ENCODE measurements at regions not wholly inside any gene's neighbourhood (a gene's known extent, or its start where the extent isn't known, plus 50 kb on each side); places are given as distances from the start of the nearest gene placed in this dataset.

- intact Hi-C loops (cut with micrococcal nuclease; ENCODE audit: unreplicated experiment), result no loop called here
- Histone ChIP-seq H3K79me2 (ENCODE audit: control insufficient read depth, insufficient read depth, low read length) (no peaks in the 10 kb centered on the region), H3K27me3 (replicated peaks in 1 of 2; ENCODE audit: control insufficient read depth in 2 of 2, insufficient read depth in 2 of 2, low read length in 1 of 2) (no peaks in the 10 kb centered on the region), H4K20me1 (ENCODE audit: control insufficient read depth, insufficient read depth) (no peaks in the 10 kb centered on the region), H3K4me2 (ENCODE audit: control insufficient read depth, insufficient read depth) (no peak overlapping the region), H3K9ac (ENCODE audit: control insufficient read depth, insufficient read depth, low read length) (no peak overlapping the region), H3K27ac (ENCODE audit: control insufficient read depth, insufficient read depth) (no peak overlapping the region), H3K36me3 (ENCODE audit: control insufficient read depth in 2 of 2, insufficient read depth in 2 of 2, low read length in 1 of 2) (no peaks in the 10 kb centered on the region), H3K9me3 (replicated peaks; ENCODE audit: control insufficient read depth, insufficient read depth, low read length) (no peaks in the 10 kb centered on the region), H2AFZ (ENCODE audit: control insufficient read depth, low read depth, low read length) (no peak overlapping the region), H3K4me3 (no peak overlapping the region), H3K4me1 (ENCODE audit: control insufficient read depth, insufficient read depth, low read length) (no peaks in the 10 kb centered on the region)
- ATAC-seq (no peak), DNase-seq (ENCODE audit: low read depth, low spot score) (no peak), FAIRE-seq (no peak)
- WGBS (ENCODE audit: insufficient coverage, insufficient replicate concordance, low lambda C conversion rate, missing lambda C conversion rate), result 31% methylated on average over 2 of the region's 2 CpGs
- no peak for TF ChIP-seq MEF2B (IDR thresholded peaks at IDR 0.05; ENCODE audit: partially characterized antibody, poor library complexity, severe bottlenecking)
- TF ChIP-seq IRF5 (IDR thresholded peaks at IDR 0.05; ENCODE audit: borderline replicate concordance), result no peak
- no peak for TF ChIP-seq PAX8 (IDR thresholded peaks at IDR 0.05)
- TF ChIP-seq PML (IDR thresholded peaks at IDR 0.05; ENCODE audit: low read length), result no peak
- no peak for TF ChIP-seq EZH2 (IDR thresholded peaks at IDR 0.05; ENCODE audit: borderline replicate concordance, control insufficient read depth, low read depth, low read length)
- TF ChIP-seq BACH1 (IDR thresholded peaks at IDR 0.05; ENCODE audit: borderline replicate concordance), result no peak
- no peak for TF ChIP-seq MEF2A (IDR thresholded peaks at IDR 0.05; ENCODE audit: insufficient read depth, low read depth, low read length)
- no peak for TF ChIP-seq SPI1 (IDR thresholded peaks at IDR 0.05; ENCODE audit: borderline replicate concordance, insufficient read depth, low read depth, low read length)
- TF ChIP-seq TAF1 (IDR thresholded peaks at IDR 0.05; ENCODE audit: borderline replicate concordance, low read depth, low read length), result no peak
- no peak for TF ChIP-seq CEBPB (IDR thresholded peaks at IDR 0.05; ENCODE audit: borderline replicate concordance in 1 of 2, low read depth in 2 of 2, low read length in 2 of 2)
- no peak for TF ChIP-seq SMC3 (IDR thresholded peaks at IDR 0.05; ENCODE audit: borderline replicate concordance, low read length)
- TF ChIP-seq RELA (IDR thresholded peaks at IDR 0.05; ENCODE audit: borderline replicate concordance, partially characterized antibody), result no peak
- no peak for TF ChIP-seq NFYB (IDR thresholded peaks at IDR 0.05; ENCODE audit: insufficient read depth, low read depth, low read length)
- no peak for TF ChIP-seq MAX (IDR thresholded peaks at IDR 0.05; ENCODE audit: low read depth, low read length)
- TF ChIP-seq TCF3 (IDR thresholded peaks at IDR 0.05; ENCODE audit: borderline replicate concordance, insufficient read depth, low read depth, low read length), result no peak
- TF ChIP-seq E2F8 (IDR thresholded peaks at IDR 0.05; ENCODE audit: low read depth, partially characterized antibody), result no peak
- TF ChIP-seq STAT1 (conservative IDR thresholded peaks at IDR 0.05), result no peak
- TF ChIP-seq GATAD2B (conservative IDR thresholded peaks at IDR 0.05; ENCODE audit: low read depth), result no peak
- SMC1A ChIA-PET (ENCODE audit: uncharacterized antibody, unreplicated experiment), result no interaction called here
- BruUV-seq (replicated peaks), result no TSS peak
- in situ Hi-C loops (cut with MboI), result no loop called here
- RAD21 ChIA-PET (ENCODE audit: unreplicated experiment), result no interaction called here
- POLR2A ChIA-PET, result no interaction called here
- CTCF ChIA-PET, result no interaction called here
These were observed 161.5 kb upstream of the TOX3 start for GRCh38 chr16:52708476-52708875.

All from GM12878 (cell line).